HuH-7 (cell line): ENCODE measurements at regions not wholly inside any gene's neighbourhood (a gene's known extent, or its start where the extent isn't known, plus 50 kb on each side); places are given as distances from the start of the nearest gene placed in this dataset.

Experiments used
- DNase-seq: peaks from one replicate; pipeline ENCODE4 v3.0.0; 2011; ENCODE audit warnings: low spot score

DNA sequence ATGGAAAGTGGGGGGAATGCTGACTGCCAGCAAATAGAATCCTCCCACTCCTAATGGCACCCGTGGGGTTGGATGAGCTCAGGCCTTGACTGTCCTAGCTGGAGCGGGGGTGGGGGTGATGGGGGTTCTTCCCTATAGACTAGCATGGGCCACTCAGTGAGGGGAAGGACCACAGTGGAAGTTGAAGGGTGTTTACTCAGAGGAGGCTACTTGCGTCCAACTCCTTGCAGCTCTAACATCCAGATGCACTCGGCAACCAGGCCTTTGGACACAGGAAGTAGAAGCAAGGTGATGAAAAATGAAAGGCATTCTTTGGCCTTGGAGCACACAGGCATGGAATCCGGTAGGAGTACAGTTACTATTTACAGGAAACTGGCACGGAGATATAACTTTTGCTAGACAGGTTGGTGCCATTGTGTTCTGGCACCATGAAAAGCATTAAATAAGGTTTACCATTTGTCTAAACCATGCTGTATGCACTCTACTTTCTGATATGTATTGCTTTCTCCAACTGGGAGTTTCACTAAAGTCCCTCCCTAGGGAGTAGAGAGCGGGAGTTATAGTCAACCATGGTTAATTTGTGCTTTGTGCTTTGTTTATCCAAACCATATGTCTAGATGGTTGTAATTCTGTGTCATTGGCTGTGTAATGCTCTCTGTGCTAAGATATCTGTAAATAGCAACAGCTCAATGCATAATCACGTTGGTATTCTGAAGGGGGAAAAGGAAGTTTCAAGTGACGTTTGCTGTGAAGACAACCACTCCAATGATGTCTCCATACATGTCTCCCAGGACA, 125.3 kb downstream of the TSHZ3 start:
- no peak for DNase-seq

DNA sequence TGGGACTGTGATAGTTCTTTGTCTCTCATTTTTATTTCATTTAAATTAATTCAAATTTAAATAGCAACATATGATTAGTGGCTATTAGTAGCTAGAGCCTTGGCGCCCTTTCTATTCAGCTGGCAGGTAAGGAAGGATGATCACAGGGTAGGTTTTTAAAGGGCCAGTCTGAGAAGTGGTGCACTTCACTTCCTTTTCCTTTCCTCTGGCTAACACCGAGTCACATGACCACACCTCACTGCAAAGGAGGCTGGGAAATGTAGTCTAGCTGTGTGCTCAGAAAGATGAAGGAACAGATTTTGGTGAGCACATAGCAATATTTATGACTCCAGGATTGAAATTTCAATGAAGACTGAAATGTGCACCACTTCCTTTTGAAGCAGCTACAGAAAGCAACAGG, 128.7 kb downstream of the TSHZ3 start:
- no peak for DNase-seq

DNA sequence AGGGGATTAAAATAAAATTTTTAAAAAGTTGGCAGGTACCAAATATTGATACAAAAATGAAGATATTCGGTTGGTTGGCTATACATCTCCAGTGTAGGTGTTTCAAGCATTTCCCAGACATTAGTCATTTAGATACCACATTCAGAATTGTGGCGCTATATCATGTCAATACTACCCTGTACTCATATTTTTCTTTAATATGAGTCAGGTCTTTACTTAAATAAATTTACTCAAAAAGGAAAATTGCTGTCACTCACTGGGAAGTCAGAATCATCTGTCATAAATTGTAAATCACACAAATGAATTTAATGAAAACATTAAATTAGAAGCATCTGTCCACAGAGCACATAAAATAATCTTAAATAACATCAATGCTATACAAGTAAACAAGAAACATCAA, 134.2 kb downstream of the TSHZ3 start:
- no peak for DNase-seq

DNA sequence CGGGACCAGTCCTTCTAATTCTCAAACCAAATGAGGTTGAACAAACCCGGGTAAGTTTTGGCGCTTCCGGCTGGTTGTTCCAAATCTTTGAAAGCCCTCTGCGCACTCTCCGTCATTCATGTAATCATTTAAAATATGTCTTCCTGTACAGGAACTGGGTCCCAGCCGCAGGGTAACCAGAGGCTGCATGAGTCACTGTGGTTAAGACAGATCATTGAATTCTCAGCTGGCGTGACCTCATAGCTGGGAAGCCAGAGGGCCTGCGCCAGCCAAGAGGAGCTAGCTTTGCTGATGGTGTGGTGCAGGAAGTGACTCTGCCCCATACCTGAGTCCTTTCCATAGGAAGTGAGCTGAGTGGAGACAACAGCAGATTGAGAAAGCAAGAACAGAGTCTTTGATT, 135.2 kb downstream of the TSHZ3 start:
- DNase-seq = no peak

DNA sequence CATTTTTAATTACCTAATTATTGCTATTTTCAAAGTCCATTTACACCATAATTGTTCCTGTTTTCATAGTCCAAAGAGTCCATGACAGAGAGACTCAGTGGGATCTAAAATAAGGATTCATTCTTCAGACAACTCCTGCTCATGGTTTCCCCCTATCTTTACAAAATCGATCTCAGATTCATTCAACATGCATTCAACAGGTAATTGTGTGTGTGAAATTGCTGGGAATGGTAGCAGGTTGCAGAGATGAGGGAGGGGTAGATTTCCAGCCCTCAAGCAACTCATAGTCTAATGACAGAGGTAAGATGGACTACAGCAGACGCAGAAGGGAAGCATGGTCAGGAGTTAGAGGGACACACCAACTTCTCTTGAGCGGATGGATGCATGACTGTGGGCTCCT, 138.1 kb downstream of the TSHZ3 start:
- no peak for DNase-seq

DNA sequence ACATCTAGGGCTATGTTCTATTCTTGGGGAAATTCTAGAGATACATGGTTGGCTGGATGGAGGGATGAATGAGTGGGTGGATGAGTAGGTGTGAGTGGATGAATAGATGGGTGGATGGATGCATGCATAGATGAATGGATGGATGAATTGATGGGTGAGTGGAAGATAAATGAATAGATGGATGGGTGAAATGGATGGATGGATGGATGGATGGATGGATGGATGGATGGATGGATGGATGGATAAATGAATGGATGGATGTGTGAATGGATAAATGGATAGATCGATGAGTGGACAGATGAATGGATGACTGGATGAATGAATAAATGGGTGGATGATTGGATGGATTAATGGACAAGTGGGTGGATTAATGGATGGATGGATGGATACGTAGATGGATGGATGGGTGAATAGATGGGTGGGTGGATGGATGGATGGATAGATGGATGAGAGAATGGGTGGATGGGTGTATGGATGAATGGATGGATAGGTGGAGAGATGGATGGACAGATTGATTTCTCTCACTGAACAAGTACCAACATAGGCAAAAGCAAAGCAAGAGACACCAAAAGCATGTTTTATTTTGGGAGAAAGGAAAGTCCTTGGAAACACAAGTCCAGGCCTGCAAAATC, 143.2 kb downstream of the TSHZ3 start:
- no peak for DNase-seq

DNA sequence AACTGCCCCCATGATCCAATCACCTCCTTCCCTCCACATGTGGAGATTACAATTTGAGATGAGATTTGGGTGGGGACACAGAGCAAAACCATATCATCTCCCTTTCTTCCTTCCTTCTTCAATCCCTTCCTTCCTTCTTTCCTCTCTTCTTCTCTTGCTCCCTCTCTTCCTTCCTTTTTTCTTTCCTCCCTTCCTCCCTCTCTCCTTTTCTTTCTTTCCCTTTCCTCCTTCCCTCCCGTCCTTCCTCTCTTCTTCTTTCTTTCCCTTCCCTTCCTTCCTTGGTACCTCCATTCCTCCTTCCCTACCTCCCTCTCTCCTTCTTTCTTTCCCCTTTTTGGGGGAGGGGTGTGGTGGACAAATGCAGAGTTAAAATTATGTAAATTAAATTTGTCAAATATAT, 145.1 kb downstream of the TSHZ3 start:
- no peak for DNase-seq

DNA sequence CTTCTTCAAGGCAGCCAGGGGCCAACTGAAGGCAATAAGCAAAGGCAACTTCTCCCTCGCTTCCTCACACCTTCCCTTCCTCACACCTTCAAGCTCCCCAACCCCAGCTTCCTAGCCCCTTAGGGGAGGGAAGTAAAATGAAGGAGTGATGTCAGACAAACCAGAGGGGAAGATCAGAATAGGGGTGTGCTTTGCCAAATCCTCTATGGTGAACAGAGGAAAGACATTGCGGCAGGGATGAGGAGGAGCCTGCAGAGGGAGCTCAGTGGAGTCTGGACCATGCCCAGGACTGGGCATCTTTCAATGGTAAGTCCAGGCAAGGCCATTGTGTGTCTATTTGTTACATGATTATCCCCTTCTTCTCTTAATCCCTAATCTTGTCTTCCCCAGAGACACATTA, 164.0 kb downstream of the TSHZ3 start:
- no peak for DNase-seq

DNA sequence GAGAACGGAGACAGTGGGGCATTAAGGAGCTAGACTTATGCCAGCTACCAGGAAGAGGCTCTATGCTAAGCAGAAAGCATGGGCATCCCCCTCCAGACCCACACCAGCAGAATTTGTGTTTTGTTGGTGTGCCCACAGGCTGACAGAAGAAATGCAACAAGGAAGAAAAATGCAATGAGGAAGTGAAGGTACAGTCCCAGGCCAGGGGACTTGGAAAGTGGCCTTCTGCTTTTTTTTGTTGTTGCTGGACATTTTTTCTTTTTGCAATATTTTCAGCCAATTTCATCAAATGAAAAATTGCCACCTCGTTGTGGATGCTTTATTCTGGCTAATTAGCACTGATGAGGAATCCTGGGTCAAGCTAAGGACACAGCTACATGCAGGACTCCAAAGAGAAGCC, 167.7 kb downstream of the TSHZ3 start:
- no peak for DNase-seq

DNA sequence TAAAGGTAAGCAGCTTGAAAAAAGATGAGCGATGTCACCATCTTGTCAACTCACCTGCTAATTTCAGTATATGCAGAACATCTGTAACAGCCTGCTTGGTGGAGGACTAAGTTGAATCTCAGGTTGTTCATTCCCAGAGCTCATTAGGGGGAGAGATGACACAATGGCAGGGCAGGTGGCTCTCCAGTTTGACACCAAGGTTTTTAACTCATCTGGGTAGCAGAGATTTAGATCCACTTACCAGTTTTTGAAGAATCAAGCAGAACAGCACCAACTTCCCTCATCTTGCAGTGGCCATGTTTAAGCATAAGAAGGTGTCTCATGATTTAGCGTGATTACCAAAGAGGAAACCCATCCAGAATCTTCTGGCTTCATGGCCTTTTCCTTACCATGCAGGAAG, 168.3 kb downstream of the TSHZ3 start:
- no peak for DNase-seq

DNA sequence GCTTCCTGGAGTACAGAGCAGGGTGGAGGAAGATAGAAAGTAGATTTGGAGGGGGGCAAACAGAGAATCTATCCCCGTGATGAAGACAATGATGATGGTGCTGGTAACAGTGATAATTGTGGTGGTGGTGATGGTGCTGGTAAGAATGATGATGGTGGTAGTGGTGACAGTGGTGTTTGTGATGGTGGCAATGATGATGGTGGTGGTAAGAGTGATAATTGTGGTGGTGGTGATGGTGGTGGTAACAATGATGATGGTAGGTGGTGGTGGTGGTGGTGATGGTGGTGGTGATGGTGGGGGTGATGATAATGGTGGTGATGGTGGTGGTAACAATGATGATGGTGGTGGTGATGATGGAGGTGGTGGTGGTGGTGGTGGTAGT, 169.8 kb downstream of the TSHZ3 start:
- no peak for DNase-seq

DNA sequence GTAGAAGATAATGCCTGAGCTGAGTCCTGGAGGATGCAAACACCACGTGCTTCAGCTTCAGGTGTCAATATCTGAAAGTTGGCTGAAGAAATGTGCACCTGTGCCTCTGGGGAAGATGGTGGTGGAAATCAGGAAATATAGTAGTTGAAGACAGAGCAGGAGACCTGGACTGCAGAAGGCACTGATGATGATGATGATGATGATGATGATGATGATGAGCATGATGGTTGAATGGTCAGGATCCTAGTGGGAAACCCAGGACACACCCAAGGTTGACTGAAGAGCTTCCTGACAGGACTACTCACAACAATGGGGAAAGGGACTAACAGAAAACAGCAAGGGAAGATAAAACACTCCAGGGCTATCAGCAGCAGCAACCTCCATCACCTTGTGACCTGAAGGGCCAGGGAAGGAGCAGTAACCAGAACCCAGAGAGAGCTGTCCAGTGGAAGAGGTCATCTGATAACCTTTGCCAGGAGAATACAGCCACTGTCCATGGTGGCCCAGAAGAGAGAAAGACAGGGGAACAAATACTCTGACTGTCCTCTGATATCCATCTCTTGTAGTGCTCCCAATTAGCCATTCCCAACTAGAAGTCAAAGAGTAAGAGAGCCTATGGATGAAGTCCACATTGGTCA, 170.3 kb downstream of the TSHZ3 start:
- DNase-seq = no peak

DNA sequence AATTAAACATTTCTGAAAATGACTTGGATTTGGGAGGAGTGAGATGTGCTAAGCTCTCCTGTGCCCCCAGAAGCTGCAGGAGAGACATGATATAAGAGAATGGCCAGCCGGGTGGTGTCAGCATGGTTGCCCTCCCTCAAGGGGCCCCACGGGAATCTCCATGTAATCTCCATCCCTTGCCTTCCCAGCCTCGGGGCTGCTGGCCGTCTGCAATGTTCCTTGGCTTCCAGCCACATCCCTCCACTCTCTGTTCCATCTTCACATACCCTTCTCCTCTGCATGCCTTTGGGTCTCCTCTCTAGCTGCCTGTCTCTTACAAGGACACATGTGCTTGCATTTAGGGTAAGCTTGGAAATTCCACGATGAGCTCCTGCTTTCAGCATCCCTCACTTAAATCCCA, 172.0 kb downstream of the TSHZ3 start:
- no peak for DNase-seq

DNA sequence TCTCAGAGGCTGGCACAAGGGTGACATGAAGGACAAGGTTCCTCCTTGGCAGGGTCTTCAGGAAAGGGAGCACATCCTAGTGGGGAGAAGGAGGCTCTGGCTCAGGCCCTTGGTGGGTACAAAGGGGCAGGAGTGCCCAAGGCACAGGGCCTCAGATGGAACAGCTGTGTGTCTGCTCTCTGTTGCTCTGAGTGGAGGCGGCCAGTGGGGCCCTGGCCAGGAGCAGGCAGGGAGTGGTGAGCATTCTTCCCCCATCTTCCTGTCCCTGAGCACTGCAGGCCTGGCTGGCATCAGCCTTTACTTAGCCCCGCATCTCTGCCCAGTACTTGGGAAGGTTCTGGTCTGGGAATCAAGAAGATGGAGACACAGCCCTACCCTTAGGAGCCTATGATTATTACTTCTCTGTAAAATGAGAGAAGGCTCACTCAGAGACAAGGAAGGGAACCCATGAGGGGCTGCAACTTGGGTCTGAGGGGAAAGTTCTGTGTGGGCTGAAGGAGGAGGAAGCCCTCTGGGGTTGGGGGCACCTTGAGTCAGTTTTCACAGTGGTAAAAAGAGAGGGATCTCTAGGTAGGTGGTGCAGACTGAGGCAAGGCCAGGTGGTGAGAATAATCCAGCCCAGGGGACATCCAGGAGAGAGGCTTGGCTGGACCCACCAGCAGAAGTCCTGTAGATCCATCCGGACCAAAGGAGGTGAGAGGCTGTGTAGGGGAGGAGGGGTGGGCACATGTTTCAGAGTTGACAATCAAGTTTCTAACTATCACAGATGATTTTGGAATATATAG, 173.5 kb downstream of the TSHZ3 start:
- no peak for DNase-seq

DNA sequence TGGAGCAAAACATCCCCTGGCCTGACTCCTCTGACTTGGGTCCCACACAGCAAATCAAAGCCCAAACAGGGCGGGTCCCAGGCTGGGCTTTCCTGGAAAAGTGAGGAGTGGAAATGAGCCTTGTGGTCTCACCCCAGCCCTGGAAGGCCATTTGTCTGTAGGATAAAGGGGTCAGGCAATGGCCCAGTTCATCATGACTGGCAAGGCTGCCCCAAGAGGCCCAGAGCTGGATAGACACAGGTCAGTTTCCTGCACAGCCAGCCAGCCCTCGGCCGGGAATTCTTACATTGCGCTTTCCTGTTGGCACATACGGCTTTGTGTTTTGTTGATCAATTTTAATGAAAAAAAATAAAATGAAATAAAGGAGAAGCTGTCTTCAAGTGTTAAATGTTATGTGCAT, 174.3 kb downstream of the TSHZ3 start:
- DNase-seq = no peak

DNA sequence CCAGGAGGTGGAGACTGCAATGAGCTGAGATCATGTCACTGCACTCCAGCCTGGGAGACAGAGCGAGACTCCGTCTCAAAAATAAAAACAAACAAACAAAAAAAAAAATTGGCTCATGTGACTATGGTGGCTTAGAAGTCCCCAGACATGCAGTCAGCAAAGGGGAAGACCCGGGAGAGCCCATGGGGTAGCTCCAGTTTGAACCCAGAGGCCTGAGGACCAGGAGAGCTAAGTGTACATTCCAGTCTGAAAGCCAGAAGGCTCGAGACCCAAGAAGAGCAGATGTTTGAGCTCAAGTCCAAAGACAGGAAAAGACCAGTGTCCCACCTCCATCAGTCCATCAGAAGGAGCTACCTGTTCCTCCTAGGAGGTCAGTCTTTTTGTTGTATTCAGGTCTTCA, 175.2 kb downstream of the TSHZ3 start:
- no peak for DNase-seq

DNA sequence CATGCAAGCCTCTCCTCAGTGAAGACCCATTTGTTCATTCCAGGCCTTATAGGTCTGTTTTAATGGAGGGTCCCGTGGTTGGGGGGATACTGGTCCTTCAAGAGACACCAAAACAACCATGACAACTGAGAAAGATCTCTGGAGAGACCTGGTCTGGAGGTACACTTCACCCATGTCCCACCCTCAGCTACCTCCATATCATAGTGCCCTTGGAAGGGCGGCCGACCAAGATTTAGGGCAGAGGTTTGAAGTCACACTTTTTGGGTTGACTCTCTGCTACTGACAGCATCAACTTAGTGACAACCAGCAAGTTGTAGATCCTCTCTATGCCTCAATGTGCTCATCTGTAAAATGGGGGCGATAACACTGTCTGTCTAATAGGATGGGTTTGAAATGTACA, 177.3 kb downstream of the TSHZ3 start:
- no peak for DNase-seq

DNA sequence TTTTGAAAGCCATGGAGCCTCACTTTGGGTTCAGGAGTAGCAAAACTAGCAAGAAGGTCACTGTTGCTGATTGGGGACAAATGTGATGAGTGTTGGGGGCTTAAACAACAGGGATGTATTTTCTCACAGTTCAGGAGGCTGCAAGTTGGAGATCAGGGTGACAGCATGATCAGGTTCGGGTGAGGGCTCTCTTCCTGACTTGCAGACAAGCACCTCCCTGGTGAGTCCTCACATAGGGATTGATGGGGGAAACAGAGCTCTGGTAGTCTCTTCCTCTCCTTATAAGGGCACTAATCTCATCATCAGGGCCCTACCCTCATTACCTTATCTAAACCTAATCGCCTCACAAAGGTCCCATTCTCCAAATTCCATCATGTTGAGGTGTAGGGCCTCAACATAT, 179.2 kb downstream of the TSHZ3 start:
- DNase-seq = no peak

DNA sequence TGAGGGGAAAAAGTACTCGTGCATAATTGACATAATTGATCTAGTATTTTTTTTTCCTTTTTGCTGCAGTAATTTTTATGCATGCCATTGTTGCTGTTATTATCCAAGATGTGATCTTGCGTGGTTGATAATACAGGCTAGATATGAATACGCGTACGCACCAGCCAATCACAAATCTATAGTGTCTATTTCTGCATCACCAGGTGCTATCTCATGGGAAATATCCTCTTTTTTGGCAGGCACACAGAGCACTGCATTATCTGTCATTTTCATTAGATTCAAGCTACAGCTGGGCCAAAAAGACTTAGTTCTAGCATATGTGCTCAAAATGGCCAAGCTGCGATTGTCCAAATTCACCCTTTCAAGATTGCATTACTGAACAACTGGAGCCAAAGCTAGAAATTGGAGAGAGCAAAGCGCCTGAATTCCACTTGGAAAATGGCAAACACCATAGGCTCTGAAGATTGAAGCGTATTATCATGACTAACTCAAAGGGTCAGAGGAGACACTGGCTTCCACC, 181.1 kb downstream of the TSHZ3 start:
- no peak for DNase-seq

DNA sequence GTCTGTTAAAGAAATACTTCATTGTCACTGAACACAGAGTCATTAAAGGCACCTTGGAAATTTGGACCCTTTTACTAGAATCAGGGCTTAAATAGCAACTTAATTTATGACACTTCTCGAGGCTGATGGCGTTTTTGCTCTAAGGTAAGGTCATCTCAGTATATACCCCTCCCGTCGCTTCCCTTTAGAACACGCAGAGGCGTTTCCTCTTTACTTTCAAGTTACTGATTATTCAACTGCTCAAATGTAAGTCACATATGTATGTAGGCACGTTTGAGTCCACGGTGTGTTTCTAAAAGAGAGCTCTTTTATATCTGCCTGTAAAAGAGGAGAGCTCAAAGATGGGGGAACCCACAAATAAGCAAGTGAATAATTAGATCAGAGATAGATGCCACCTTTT, 181.5 kb downstream of the TSHZ3 start:
- no peak for DNase-seq

DNA sequence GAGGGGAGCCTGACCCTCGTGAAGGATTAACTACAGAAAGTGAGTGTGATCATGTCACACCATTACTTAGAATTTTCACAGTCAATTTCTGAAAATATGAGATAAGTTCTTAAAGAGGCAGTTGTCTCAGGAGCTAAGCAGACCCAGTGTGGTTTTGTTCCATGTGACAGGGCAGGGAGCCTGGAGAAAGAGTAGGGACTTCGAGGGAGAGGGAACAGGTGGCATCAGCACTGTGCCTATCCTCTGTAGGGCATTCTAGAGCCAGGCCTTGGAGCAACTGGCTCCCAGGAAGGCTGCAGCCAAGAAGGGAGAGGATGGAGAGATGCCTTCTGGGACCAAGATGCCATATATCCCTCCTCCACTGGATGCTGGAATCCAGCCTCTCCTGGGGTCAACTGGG, 183.0 kb downstream of the TSHZ3 start:
- no peak for DNase-seq

DNA sequence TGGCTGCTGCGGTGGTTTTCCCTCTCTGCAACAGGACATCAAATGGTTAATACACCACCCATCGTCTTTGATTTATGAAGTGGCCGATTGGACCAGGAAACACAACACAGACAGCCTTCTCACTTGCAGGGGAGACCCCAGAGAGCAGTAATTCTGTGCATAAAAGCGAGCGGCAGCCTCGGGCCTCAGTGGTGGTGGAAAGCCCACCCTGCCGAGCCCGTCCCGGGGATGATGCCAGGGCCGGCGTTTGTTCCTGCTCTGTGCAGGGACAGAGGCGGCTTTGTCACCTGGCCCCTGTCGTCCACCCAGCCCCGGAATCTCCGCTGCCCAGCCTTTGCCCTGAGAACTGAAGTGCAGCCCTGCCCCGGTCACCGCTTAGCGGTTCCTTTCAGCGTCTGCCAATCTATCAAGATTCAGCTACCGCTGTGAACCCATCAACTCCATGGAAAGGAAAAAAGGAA, 184.4 kb downstream of the TSHZ3 start:
- DNase-seq = no peak
